H9 (cell line): ENCODE measurements at regions not wholly inside any gene's neighbourhood (a gene's known extent, or its start where the extent isn't known, plus 50 kb on each side); places are given as distances from the start of the nearest gene placed in this dataset.

Experiments
- DNase-seq: peaks from one replicate; pipeline ENCODE4 v3.0.0-alpha.2; 2017
- H2AFZ ChIP-seq: one replicate; pipeline ENCODE4 v1.6.1; 2013; ENCODE audit warnings: mild to moderate bottlenecking, low read length, control low read depth, moderate library complexity
- H2AK5ac ChIP-seq: 2 replicates; pipeline ENCODE4 v1.6.1; 2013; ENCODE audit warnings: low read length, control low read depth, mixed read lengths; ENCODE audit not compliant: insufficient read length
- H2BK120ac ChIP-seq: one replicate; pipeline ENCODE4 v1.6.1; 2013; ENCODE audit warnings: low read depth, mild to moderate bottlenecking, low read length, control low read depth, inconsistent platforms; ENCODE audit not compliant: poor library complexity, severe bottlenecking
- H2BK12ac ChIP-seq: 2 replicates; pipeline ENCODE4 v1.6.1; 2013; ENCODE audit warnings: low read length, control low read depth, mixed read lengths, low read depth; ENCODE audit not compliant: insufficient read length
- H2BK15ac ChIP-seq: 2 replicates; pipeline ENCODE4 v1.6.1; 2013; ENCODE audit warnings: low read depth, low read length, control low read depth
- H2BK20ac ChIP-seq: one replicate; pipeline ENCODE4 v1.6.1; 2013; ENCODE audit warnings: low read depth, mild to moderate bottlenecking, low read length, control low read depth, inconsistent platforms; ENCODE audit not compliant: poor library complexity, severe bottlenecking
- H2BK5ac ChIP-seq: 2 replicates; pipeline ENCODE4 v1.6.1; 2013; ENCODE audit warnings: low read length, control low read depth, mixed read lengths; ENCODE audit not compliant: insufficient read length
- H3K14ac ChIP-seq: 2 replicates; pipeline ENCODE4 v1.6.1; 2013; ENCODE audit warnings: low read length, control low read depth; ENCODE audit not compliant: insufficient read depth
- H3K18ac ChIP-seq: 2 replicates; pipeline ENCODE4 v1.6.1; 2013; ENCODE audit warnings: low read depth, mild to moderate bottlenecking, mixed read lengths, low read length, control low read depth; ENCODE audit not compliant: insufficient read length
- H3K23ac ChIP-seq: 2 replicates; pipeline ENCODE4 v1.6.1; 2013; ENCODE audit warnings: low read length, control low read depth, mixed read lengths, low read depth; ENCODE audit not compliant: insufficient read length
- H3K23me2 ChIP-seq: 2 replicates; pipeline ENCODE4 v1.6.1; 2013; ENCODE audit warnings: low read depth, mild to moderate bottlenecking, mixed read lengths, low read length, control low read depth; ENCODE audit not compliant: insufficient read length, poor library complexity, severe bottlenecking
- H3K27ac ChIP-seq: 2 replicates; pipeline ENCODE4 v1.5.1; 2013; ENCODE audit warnings: low read length, control low read depth, mixed read lengths, low read depth; ENCODE audit not compliant: insufficient read length
- H3K27me3 ChIP-seq: 2 replicates; pipeline ENCODE4 v1.6.1; 2013; ENCODE audit warnings: low read length, control low read depth, inconsistent platforms; ENCODE audit not compliant: insufficient read depth
- H3K4ac ChIP-seq: 2 replicates; pipeline ENCODE4 v1.6.1; 2013; ENCODE audit warnings: low read depth, mild to moderate bottlenecking, control low read depth, inconsistent platforms, low read length, moderate library complexity
- H3K4me1 ChIP-seq: 2 replicates; pipeline ENCODE4 v1.6.1; 2013; ENCODE audit warnings: low read length, control low read depth, inconsistent platforms; ENCODE audit not compliant: insufficient read depth
- H3K4me2 ChIP-seq: 2 replicates; pipeline ENCODE4 v1.6.1; 2013; ENCODE audit warnings: low read length, control low read depth, mixed read lengths; ENCODE audit not compliant: insufficient read length, insufficient read depth
- H3K56ac ChIP-seq: 2 replicates; pipeline ENCODE4 v1.6.1; 2013; ENCODE audit warnings: low read depth, mild to moderate bottlenecking, mixed read lengths, low read length, control low read depth; ENCODE audit not compliant: insufficient read length
- H3K79me1 ChIP-seq: 2 replicates; pipeline ENCODE4 v1.6.1; 2013; ENCODE audit warnings: low read depth, mild to moderate bottlenecking, moderate library complexity, low read length, control low read depth, inconsistent platforms; ENCODE audit not compliant: insufficient read depth, poor library complexity, severe bottlenecking
- H3K79me2 ChIP-seq: 2 replicates; pipeline ENCODE4 v1.6.1; 2013; ENCODE audit warnings: low read length, control low read depth, inconsistent platforms; ENCODE audit not compliant: insufficient read depth
- H3K9ac ChIP-seq: 2 replicates; pipeline ENCODE4 v1.6.1; 2013; ENCODE audit warnings: low read length, control low read depth, mixed read lengths; ENCODE audit not compliant: insufficient read length; ENCODE audit errors: extremely low read depth
- H3K9me3 ChIP-seq: one replicate; pipeline ENCODE4 v1.6.1; 2013; ENCODE audit warnings: low read depth, low read length, inconsistent platforms; ENCODE audit not compliant: control insufficient read depth
- H3T11ph ChIP-seq: one replicate; pipeline ENCODE4 v1.6.1; 2013; ENCODE audit warnings: mild to moderate bottlenecking, low read length, control low read depth, inconsistent platforms
- H4K20me1 ChIP-seq: one replicate; pipeline ENCODE4 v1.6.1; 2013; ENCODE audit not compliant: control insufficient read depth, insufficient read length, insufficient read depth
- H4K5ac ChIP-seq: 2 replicates; pipeline ENCODE4 v1.6.1; 2013; ENCODE audit warnings: low read depth, mild to moderate bottlenecking, mixed read lengths, low read length, control low read depth; ENCODE audit not compliant: insufficient read length
- H4K8ac ChIP-seq: replicated peaks from 2 replicates; pipeline ENCODE4 v1.6.1; 2013; ENCODE audit warnings: low read length, control low read depth, mixed read lengths, low read depth; ENCODE audit not compliant: insufficient read length
- H4K91ac ChIP-seq: 2 replicates; pipeline ENCODE4 v1.6.1; 2013; ENCODE audit warnings: low read depth, mild to moderate bottlenecking, moderate library complexity, mixed read lengths, low read length, control low read depth; ENCODE audit not compliant: insufficient read length
- H3K27ac Mint-ChIP-seq, 3 experiments: 2 replicates in 2 of 3; 3 replicates in 1 of 3; pipeline ENCODE4 v1.8.0; 2020 to 2021; ENCODE audit warnings: mixed read lengths in 3 of 3, mild to moderate bottlenecking in 1 of 3, moderate library complexity in 1 of 3
- H3K27me3 Mint-ChIP-seq: 2 replicates; pipeline ENCODE4 v1.8.0; 2021; ENCODE audit warnings: low read depth, mild to moderate bottlenecking, moderate library complexity, mixed read lengths
- H3K36me3 Mint-ChIP-seq, 3 experiments: 2 replicates in 2 of 3; 3 replicates in 1 of 3; pipeline ENCODE4 v1.8.0; 2020 to 2021; ENCODE audit warnings: low read depth in 3 of 3, mixed read lengths in 3 of 3; ENCODE audit not compliant: insufficient read depth in 1 of 3
- H3K4me1 Mint-ChIP-seq, 2 experiments: 2 replicates each; pipeline ENCODE4 v1.8.0; 2020; ENCODE audit warnings: mixed read lengths in 2 of 2
- H3K4me3 Mint-ChIP-seq, 2 experiments: 2 replicates in 1 of 2; 3 replicates in 1 of 2; pipeline ENCODE4 v1.8.0; 2020 to 2021; ENCODE audit warnings: mild to moderate bottlenecking in 2 of 2, mixed read lengths in 2 of 2, moderate library complexity in 1 of 2
- H3K9me3 Mint-ChIP-seq, 2 experiments: 2 replicates in 1 of 2; 3 replicates in 1 of 2; pipeline ENCODE4 v1.8.0; 2020; ENCODE audit warnings: mild to moderate bottlenecking in 2 of 2, mixed read lengths in 2 of 2, moderate library complexity in 1 of 2
- CTCF ChIP-seq: fragments of 200-600 bp; sonication (generic); conservative IDR thresholded peaks from 3 replicates; pipeline ENCODE4 v1.8.0; 2021; ENCODE audit warnings: antibody characterized with exemption, mild to moderate bottlenecking
- WGBS: extraction: QIAGEN DNeasy Blood & Tissue Kit; methylation state at CpG from one replicate; pipeline ENCODE4 v1.1.7; 2013; ENCODE audit warnings: missing lambda C conversion rate, low lambda C conversion rate, mixed read lengths; ENCODE audit not compliant: insufficient read length; ENCODE audit errors: extremely low coverage; 5-methylcytosine and 5-hydroxymethylcytosine counted together

GRCh38 chr7:13821152-13821787, 168.2 kb downstream of the ETV1 start:
- H3T11ph ChIP-seq, result no peak overlapping the region
- no peak overlapping the region for H2BK20ac ChIP-seq
- no peak overlapping the region for H3K56ac ChIP-seq
- H3K18ac ChIP-seq, result no peak overlapping the region
- no peak overlapping the region for H4K5ac ChIP-seq
- no peaks in the 10 kb centered on the region for H3K27me3 ChIP-seq
- no peaks in the 10 kb centered on the region for H3K23me2 ChIP-seq
- no peak overlapping the region for H2AK5ac ChIP-seq
- H3K14ac ChIP-seq, result no peak overlapping the region
- H3K4ac ChIP-seq, result no peak overlapping the region
- H4K20me1 ChIP-seq, result no peaks in the 10 kb centered on the region
- H3K9ac ChIP-seq, result no peak overlapping the region
- no peaks in the 10 kb centered on the region for H3K79me1 ChIP-seq
- H2BK12ac ChIP-seq, result no peak overlapping the region
- no peak overlapping the region for H3K4me2 ChIP-seq
- no peak overlapping the region for H3K27ac ChIP-seq
- Mint-ChIP-seq H3K4me3 (no peak overlapping the region), H3K9me3 (peaks cover 14 to 17% of the 10 kb centered on the region in 2 experiments; a peak in 4 of 5 replicates), H3K27ac (no peak overlapping the region; a peak in 1 of 7 replicates), H3K27me3 (no peaks in the 10 kb centered on the region), H3K4me1 (no peaks in the 10 kb centered on the region), H3K36me3 (peaks cover 10 to 21% (median 15%) of the 10 kb centered on the region in 3 experiments; a peak in 6 of 7 replicates)
- no peak overlapping the region for H2BK120ac ChIP-seq
- H3K79me2 ChIP-seq, result no peaks in the 10 kb centered on the region
- no peak for TF ChIP-seq CTCF
- no peak overlapping the region for H3K23ac ChIP-seq
- H4K91ac ChIP-seq, result no peak overlapping the region
- H3K4me1 ChIP-seq, result no peaks in the 10 kb centered on the region
- H2AFZ ChIP-seq, result no peak overlapping the region
- WGBS, result no CpG with 5 or more reads among the region's 3 CpGs
- H2BK5ac ChIP-seq, result no peak overlapping the region
- no peak overlapping the region for H4K8ac ChIP-seq
- no peak overlapping the region for H2BK15ac ChIP-seq
- H3K9me3 ChIP-seq, result no peaks in the 10 kb centered on the region
- no peak for DNase-seq
